Naive thymus-derived CD4-positive, alpha-beta T cell (primary cell): ENCODE measurements at regions not wholly inside any gene's neighbourhood (a gene's known extent, or its start where the extent isn't known, plus 50 kb on each side); places are given as distances from the start of the nearest gene placed in this dataset.
"Not testable (repeated sequence)": the region's sequence is repeated elsewhere in the genome, so short reads cannot be mapped to it uniquely, and the experiment has no call there.

Experiments
- ATAC-seq: fragments of 150-1000 bp; cut with Tn5 transposase; 2 replicates; pipeline ENCODE4 v1.10.0; 2021; ENCODE audit warnings: mild to moderate bottlenecking, moderate library complexity
- CTCF ChIA-PET: fragments of 350-600 bp; sonication (Branson Sonifier 250); formaldehyde crosslinking; loops from one replicate; lab custom pipeline; 2021; ENCODE audit warnings: antibody characterized with exemption; lab: Charles Lee
- POLR2A ChIA-PET: fragments of 350-600 bp; sonication (Branson Sonifier 250); formaldehyde crosslinking; loops from one replicate; lab custom pipeline; 2021; ENCODE audit warnings: antibody characterized with exemption, inconsistent platforms; lab: Charles Lee
- DNase-seq, 9 donors: peaks; one replicate each; pipeline versions ENCODE4 v3.0.0 to v3.0.0-alpha.2; 2020 to 2022; ENCODE audit warnings: mixed read lengths in 1 of 9
- H3K27ac ChIP-seq: one replicate; pipeline ENCODE4 v1.7.0; 2013; ENCODE audit warnings: mild to moderate bottlenecking, low read depth, low read length, moderate library complexity
- H3K27me3 ChIP-seq, 2 donors: one replicate each; pipeline ENCODE4 v1.7.0; 2013; ENCODE audit warnings: low read length in 2 of 2, mild to moderate bottlenecking in 2 of 2, moderate library complexity in 2 of 2; ENCODE audit not compliant: control insufficient read depth in 2 of 2, insufficient read depth in 2 of 2
- H3K36me3 ChIP-seq, 3 experiments: 1 replicate in 2 of 3; 2 replicates in 1 of 3; pipeline ENCODE4 v1.7.0; 2013; ENCODE audit warnings: low read length in 3 of 3, mild to moderate bottlenecking in 3 of 3, moderate library complexity in 1 of 3; ENCODE audit not compliant: insufficient read depth in 3 of 3, control insufficient read depth in 2 of 3
- H3K4me1 ChIP-seq, 2 donors: one replicate each; pipeline ENCODE4 v1.7.0; 2013; ENCODE audit warnings: low read length in 2 of 2, mild to moderate bottlenecking in 2 of 2, moderate library complexity in 1 of 2; ENCODE audit not compliant: control insufficient read depth in 2 of 2, insufficient read depth in 2 of 2
- H3K4me3 ChIP-seq: 2 replicates; pipeline ENCODE4 v1.7.0; 2013; ENCODE audit warnings: mild to moderate bottlenecking, low read length
- H3K9me3 ChIP-seq, 3 experiments: 1 replicate in 2 of 3; 2 replicates in 1 of 3; pipeline ENCODE4 v1.7.0; 2013; ENCODE audit warnings: low read length in 3 of 3; ENCODE audit not compliant: control insufficient read depth in 2 of 3
- H3K27ac Mint-ChIP-seq, 9 donors: one replicate each; pipeline ENCODE4 v1.8.0; 2020 to 2022; ENCODE audit warnings: mixed read lengths in 9 of 9, mild to moderate bottlenecking in 8 of 9, moderate library complexity in 5 of 9, inconsistent platforms in 2 of 9
- H3K27me3 Mint-ChIP-seq, 5 donors: one replicate each; pipeline ENCODE4 v1.8.0; 2021 to 2022; ENCODE audit warnings: mixed read lengths in 5 of 5, mild to moderate bottlenecking in 1 of 5
- H3K36me3 Mint-ChIP-seq, 5 donors: one replicate each; pipeline ENCODE4 v1.8.0; 2020 to 2022; ENCODE audit warnings: mixed read lengths in 5 of 5, mild to moderate bottlenecking in 3 of 5, inconsistent platforms in 1 of 5
- H3K4me1 Mint-ChIP-seq, 7 donors: one replicate each; pipeline ENCODE4 v1.8.0; 2020 to 2022; ENCODE audit warnings: mixed read lengths in 7 of 7, mild to moderate bottlenecking in 3 of 7, inconsistent platforms in 1 of 7
- H3K4me3 Mint-ChIP-seq, 10 donors: one replicate each; pipeline ENCODE4 v1.8.0; 2020 to 2022; ENCODE audit warnings: mild to moderate bottlenecking in 10 of 10, mixed read lengths in 10 of 10, moderate library complexity in 6 of 10, inconsistent platforms in 2 of 10
- H3K9me3 Mint-ChIP-seq, 11 donors: one replicate each; pipeline ENCODE4 v1.8.0; 2020 to 2022; ENCODE audit warnings: mixed read lengths in 11 of 11, mild to moderate bottlenecking in 4 of 11, inconsistent platforms in 1 of 11, moderate library complexity in 1 of 11
- intact Hi-C, 2 donors: fragments of 100-400 bp; cut with micrococcal nuclease; formaldehyde crosslinking; loops; one replicate each; pipeline ENCODE4 v1.15.1; 2023

DNA sequence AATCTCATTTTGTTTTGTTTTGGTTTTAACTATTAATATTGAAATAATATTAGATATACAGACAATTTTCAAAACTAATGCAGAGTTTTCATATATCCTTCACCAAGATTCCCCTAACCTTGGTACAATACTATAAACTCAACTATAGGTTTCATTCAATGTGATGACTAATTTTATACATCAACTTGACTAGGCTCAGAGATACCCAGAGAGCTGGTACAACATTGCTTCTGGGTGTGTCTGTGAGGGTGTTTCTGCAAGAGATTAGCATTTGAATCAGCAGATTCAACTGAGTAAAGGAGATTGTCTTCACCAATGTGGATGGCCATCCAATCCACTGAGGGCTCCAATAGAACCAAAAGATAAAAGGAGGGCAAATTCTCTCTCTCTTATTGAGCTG lies 221.3 kb upstream of the CRIM1 start:
- ATAC-seq (no peak), DNase-seq (no peak)
- H3K36me3 Mint-ChIP-seq: peaks cover 0 to 5% (median 0%) of the 10 kb centered on the region in 5 donors
- ChIA-PET POLR2A (no interaction called here), CTCF (no interaction called here)
- H3K4me1 Mint-ChIP-seq: peaks cover 6 to 24% (median 10%) of the 10 kb centered on the region in 7 donors
- no peaks in the 10 kb centered on the region for H3K36me3 ChIP-seq
- intact Hi-C loops: no loop called here
- H3K4me1 ChIP-seq: no peaks in the 10 kb centered on the region
- H3K4me3 Mint-ChIP-seq: no peak overlapping the region
- peaks cover 0 to 2% (median 0%) of the 10 kb centered on the region in 11 donors for H3K9me3 Mint-ChIP-seq
- H3K9me3 ChIP-seq: no peaks in the 10 kb centered on the region
- H3K27ac Mint-ChIP-seq: no peak overlapping the region
- H3K4me3 ChIP-seq: no peak overlapping the region
- no peak overlapping the region for H3K27ac ChIP-seq
- H3K27me3 ChIP-seq: no peaks in the 10 kb centered on the region
- H3K27me3 Mint-ChIP-seq: peaks cover 0 to 36% (median 0%) of the 10 kb centered on the region in 5 donors

DNA sequence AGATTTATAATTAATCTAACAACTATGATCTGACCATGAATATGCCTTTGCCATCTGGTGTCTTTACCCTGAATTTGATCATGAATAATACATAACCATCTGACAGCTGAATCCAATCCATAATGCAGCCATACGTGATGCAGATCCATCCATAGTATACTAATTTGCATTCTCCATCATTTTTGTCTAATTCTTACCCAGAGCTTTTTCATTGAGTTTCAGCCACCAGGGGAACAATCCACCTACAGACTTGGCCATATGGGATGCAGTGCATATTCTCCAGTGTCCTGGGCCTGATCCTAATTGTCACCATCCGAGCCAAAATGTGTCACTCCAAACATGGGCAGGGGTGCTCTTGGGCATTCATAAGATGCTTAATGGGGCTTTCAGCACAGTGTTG lies 227.2 kb upstream of the CRIM1 start:
- no peak overlapping the region for H3K4me3 Mint-ChIP-seq
- POLR2A ChIA-PET: no interaction called here
- Histone ChIP-seq H3K4me1 (no peaks in the 10 kb centered on the region), H3K27ac (no peak overlapping the region), H3K4me3 (no peak overlapping the region), H3K36me3 (no peaks in the 10 kb centered on the region), H3K9me3 (no peaks in the 10 kb centered on the region), H3K27me3 (no peaks in the 10 kb centered on the region)
- no peaks in the 10 kb centered on the region for H3K4me1 Mint-ChIP-seq
- DNase-seq: no peak
- peaks cover 0 to 9% (median 4%) of the 10 kb centered on the region in 5 donors for H3K27me3 Mint-ChIP-seq
- H3K36me3 Mint-ChIP-seq: no peaks in the 10 kb centered on the region
- H3K27ac Mint-ChIP-seq: no peak overlapping the region
- H3K9me3 Mint-ChIP-seq: peaks cover 0 to 1% (median 0%) of the 10 kb centered on the region in 11 donors
- CTCF ChIA-PET: no interaction called here
- no peak for ATAC-seq
- intact Hi-C loops: no loop called here

DNA sequence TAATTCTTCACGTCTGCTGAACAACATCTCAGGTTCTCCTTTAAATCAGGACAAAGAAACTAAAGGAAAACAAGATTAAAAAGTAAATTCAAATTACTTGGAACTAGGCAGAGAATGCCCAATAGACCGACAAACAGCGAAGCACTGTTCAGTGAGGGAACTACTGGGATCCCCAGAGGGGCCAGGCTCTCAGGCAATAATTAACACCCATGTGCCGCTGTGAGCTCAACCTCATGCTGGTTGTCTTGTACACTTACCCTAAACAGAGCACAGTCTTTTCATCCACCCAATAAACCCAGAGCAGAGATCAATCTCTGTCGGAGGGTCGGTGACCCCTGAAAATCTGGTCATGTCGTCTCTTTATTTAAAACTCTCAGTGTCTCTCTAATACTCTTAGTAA lies 229.9 kb upstream of the CRIM1 start:
- intact Hi-C loops: no loop called here
- Histone ChIP-seq H3K4me1 (no peaks in the 10 kb centered on the region), H3K27ac (no peak overlapping the region), H3K27me3 (no peaks in the 10 kb centered on the region), H3K36me3 (no peaks in the 10 kb centered on the region), H3K9me3 (no peaks in the 10 kb centered on the region), H3K4me3 (no peak overlapping the region)
- Mint-ChIP-seq H3K27ac (no peak overlapping the region), H3K27me3 (peaks cover 0 to 24% (median 8%) of the 10 kb centered on the region in 5 donors), H3K4me1 (no peaks in the 10 kb centered on the region), H3K4me3 (no peak overlapping the region), H3K9me3 (peaks cover 0 to 12% (median 6%) of the 10 kb centered on the region in 11 donors), H3K36me3 (peaks cover 0 to 3% (median 0%) of the 10 kb centered on the region in 5 donors)
- ChIA-PET CTCF (no interaction called here), POLR2A (no interaction called here)
- no peak for DNase-seq
- ATAC-seq: no peak

DNA sequence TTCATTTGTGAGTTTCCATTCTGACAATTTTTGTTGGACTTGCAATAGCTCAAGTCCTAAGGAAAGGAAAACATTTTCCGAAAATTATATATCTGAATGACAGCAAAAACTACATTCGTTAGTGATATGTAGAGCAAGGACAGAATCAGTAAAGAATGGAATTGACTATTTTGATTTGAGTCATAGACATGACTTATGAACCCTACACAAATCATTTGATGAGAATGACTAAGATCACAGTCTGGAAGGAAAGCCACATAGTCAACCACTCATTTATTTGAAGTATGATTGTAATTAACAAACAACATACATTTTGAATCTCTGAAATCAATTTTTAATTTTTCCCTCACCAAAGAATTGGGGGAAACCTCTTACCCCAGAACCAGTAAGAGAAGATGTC lies 231.6 kb upstream of the CRIM1 start:
- H3K9me3 ChIP-seq: no peaks in the 10 kb centered on the region
- no peaks in the 10 kb centered on the region for H3K4me1 ChIP-seq
- DNase-seq (no peak), ATAC-seq (no peak)
- H3K27ac ChIP-seq: no peak overlapping the region
- ChIA-PET CTCF (no interaction called here), POLR2A (no interaction called here)
- no peak overlapping the region for H3K4me3 ChIP-seq
- intact Hi-C loops: no loop called here
- H3K36me3 ChIP-seq: no peaks in the 10 kb centered on the region
- no peak overlapping the region for H3K27ac Mint-ChIP-seq
- H3K4me3 Mint-ChIP-seq: no peak overlapping the region
- H3K27me3 Mint-ChIP-seq: peaks cover 0 to 32% (median 8%) of the 10 kb centered on the region in 5 donors
- H3K36me3 Mint-ChIP-seq: peaks cover 0 to 3% (median 0%) of the 10 kb centered on the region in 5 donors
- no peaks in the 10 kb centered on the region for H3K27me3 ChIP-seq
- H3K4me1 Mint-ChIP-seq: no peaks in the 10 kb centered on the region
- H3K9me3 Mint-ChIP-seq: peaks cover under 1 to 24% (median 9%) of the 10 kb centered on the region in 11 donors

DNA sequence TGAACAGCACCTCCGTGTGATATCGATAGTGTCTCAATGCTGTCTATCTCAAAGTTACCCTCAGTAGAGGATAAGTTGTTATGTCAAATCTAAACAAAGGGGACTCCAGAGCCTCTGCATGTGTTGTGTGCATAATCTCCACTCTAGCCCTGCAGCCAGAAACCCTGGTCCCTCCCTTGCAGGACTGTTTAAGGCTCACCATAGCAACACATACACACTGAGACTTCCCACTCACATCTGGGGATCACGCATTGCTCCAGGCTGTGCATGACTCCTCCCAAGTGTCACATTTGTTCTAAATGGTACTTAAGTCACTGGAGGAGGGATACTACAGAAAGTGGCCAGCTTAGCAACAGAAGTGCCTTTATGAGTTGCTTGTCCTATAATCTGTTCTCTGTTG lies 258.6 kb upstream of the CRIM1 start:
- H3K4me1 ChIP-seq: no peaks in the 10 kb centered on the region
- Mint-ChIP-seq H3K27ac (no peak overlapping the region), H3K4me1 (no peaks in the 10 kb centered on the region), H3K9me3 (peaks cover 4 to 26% (median 10%) of the 10 kb centered on the region in 11 donors), H3K4me3 (no peak overlapping the region), H3K27me3 (peaks cover 0 to 11% (median 0%) of the 10 kb centered on the region in 5 donors), H3K36me3 (peaks cover 0 to 5% (median 4%) of the 10 kb centered on the region in 5 donors)
- no peaks in the 10 kb centered on the region for H3K9me3 ChIP-seq
- DNase-seq: no peak
- ChIA-PET CTCF (no interaction called here), POLR2A (no interaction called here)
- intact Hi-C loops: no loop called here
- no peaks in the 10 kb centered on the region for H3K36me3 ChIP-seq
- H3K4me3 ChIP-seq: no peak overlapping the region
- H3K27me3 ChIP-seq: no peaks in the 10 kb centered on the region
- no peak for ATAC-seq
- H3K27ac ChIP-seq: no peak overlapping the region

DNA sequence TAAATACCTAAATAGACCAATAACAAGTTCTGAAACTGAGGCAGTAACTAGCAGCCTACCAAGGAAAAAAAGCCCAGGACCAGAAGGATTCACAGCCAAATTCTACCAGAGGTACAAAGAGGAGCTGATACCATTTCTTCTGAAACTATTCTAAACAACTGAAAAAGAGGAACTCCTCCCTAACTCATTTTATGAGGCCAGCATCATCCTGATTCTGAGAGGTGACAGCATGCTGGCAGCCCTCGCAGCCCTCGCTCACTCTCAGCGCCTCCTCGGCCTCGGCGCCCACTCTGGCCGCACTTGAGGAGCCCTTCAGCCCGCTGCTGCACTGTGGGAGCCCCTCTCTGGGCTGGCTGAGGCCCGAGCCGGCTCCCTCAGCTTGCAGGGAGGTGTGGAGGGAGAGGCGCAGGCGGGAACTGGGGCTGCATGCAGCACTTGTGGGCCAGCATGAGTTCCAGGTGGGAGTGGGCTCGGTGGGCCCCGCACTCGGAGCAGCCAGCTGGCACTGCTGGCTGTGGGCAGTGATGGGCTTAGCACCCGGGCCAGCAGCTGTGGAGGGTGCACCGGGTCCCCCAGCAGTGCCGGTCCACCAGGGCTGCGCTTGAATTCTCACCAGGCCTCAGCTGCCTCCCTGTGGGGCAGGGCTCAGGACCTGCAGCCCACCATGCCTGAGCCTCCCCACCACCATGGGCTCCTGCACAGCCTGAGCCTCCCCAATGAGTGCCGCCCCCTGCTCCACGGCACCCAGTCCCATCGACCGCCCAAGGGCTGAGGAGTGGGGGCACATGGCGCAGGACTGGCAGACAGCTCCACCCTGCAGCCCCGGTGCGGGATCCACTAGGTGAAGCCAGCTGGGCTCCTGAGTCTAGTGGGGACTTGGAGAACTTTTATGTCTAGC lies 263.5 kb upstream of the CRIM1 start:
- POLR2A ChIA-PET, H3K36me3 ChIP-seq, H3K27me3 ChIP-seq, H3K4me3 Mint-ChIP-seq, H3K4me3 ChIP-seq, intact Hi-C loops, H3K4me1 ChIP-seq, H3K4me1 Mint-ChIP-seq, CTCF ChIA-PET, H3K9me3 ChIP-seq, DNase-seq, H3K27ac ChIP-seq, ATAC-seq, H3K36me3 Mint-ChIP-seq, H3K27ac Mint-ChIP-seq: not testable (repeated sequence)
- Mint-ChIP-seq H3K9me3 (peaks cover 0 to 17% (median 3%) of the 10 kb centered on the region in 11 donors), H3K27me3 (peaks cover 0 to 16% (median 7%) of the 10 kb centered on the region in 5 donors)
